GM19463 (cell line): ENCODE measurements at regions not wholly inside any gene's neighbourhood (a gene's known extent, or its start where the extent isn't known, plus 50 kb on each side); places are given as distances from the start of the nearest gene placed in this dataset.

ENCODE experiments used
- ATAC-seq: cut with Tn5 transposase; IDR thresholded peaks from one replicate; pipeline ENCODE4 v1.9.1; 2021; ENCODE audit warnings: mild to moderate bottlenecking, moderate library complexity; ENCODE audit not compliant: unreplicated experiment

DNA sequence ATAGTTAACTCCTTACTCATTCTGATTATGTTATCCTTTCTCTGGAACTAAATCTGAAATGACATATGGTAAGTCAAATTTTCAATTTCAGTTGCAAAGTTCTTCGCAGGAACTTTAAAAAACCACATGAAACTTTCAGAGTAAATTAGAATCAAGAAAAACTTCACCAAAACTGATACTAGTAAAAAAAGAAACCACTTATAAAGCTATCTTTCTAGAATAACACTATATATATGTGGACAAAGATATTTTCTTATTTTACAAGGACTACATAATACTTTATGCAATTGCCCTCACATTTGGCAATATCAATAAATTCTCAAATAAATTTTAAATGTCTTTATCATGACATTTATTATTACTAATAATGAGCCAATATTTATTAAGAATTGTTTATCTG is 1847.1 kb upstream of the NUDT12 start:
- no peak for ATAC-seq

DNA sequence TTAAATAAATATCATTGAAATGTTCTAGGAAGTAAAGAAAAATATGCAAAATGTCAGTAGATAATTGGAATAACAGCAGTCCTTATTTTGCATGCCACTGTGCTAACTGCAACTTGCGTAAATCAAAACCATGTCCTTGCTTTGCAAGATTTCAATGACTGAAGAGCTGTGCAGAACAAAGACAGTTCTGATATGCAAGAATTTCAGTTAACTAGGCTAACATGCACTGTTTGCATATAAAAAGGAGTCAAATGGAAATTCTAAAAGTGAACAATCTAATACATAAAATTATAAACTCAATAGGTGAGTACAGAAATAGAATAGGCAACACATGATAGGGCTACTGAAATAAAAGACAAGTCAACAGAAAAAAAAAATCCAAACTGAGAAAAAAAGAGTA is 1844.6 kb upstream of the NUDT12 start:
- ATAC-seq, result no peak

DNA sequence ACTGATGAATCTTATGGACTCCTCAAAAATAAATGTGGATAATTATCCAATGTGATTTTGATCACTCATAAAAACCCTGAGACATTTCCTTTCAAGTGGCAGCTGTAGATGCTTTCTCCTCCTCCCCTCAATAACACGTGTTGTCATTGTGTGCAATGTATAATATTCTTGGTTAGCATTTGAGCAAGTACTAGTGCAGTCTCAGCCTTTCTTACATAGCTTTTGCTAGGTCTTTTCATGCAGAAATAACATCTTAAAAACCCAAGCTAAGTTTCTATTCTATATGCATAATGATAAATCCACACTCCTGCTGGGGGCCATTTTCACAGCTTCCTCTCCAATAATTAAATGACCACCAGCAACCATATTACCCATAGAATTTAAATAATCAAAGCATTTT is 1835.2 kb upstream of the NUDT12 start:
- ATAC-seq, result no peak

GRCh38 chr5:105392710-105393149 is 1830.1 kb upstream of the NUDT12 start:
- no peak for ATAC-seq

DNA sequence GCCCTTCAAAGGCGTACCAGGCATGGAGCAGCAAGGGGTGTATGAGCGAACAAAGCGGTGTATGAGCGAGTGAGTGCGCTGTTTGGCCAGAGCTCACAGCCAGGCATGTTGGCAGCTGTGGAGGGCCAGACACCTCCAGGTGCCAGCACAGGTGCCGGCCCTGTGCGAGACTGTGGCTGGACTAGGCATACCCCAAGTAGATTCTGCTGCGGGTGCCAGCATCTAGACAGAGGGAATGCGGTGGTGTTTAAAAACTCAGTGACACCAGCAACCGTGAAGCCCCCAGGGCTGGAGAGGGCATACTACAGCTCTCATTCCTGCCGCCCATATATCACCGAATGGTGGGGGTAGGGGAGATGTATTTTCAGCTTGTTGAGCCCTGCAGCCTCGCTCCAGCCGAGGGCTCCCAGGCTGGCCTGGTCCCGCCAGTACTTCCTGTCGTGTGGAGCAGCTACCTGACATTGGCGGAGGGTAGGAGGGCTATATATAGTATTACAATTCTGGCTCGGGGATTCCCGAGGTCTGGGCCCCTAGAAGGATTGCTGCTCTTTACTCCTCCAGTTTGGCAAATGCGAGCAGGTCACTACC is 1829.6 kb upstream of the NUDT12 start:
- ATAC-seq, result no peak

- ATAC-seq, result no peak
Observed at GRCh38 chr5:105380126-105380525, 1817.5 kb upstream of the NUDT12 start.

- ATAC-seq, result no peak
Observed at GRCh38 chr5:105371169-105371568, 1808.6 kb upstream of the NUDT12 start.

DNA sequence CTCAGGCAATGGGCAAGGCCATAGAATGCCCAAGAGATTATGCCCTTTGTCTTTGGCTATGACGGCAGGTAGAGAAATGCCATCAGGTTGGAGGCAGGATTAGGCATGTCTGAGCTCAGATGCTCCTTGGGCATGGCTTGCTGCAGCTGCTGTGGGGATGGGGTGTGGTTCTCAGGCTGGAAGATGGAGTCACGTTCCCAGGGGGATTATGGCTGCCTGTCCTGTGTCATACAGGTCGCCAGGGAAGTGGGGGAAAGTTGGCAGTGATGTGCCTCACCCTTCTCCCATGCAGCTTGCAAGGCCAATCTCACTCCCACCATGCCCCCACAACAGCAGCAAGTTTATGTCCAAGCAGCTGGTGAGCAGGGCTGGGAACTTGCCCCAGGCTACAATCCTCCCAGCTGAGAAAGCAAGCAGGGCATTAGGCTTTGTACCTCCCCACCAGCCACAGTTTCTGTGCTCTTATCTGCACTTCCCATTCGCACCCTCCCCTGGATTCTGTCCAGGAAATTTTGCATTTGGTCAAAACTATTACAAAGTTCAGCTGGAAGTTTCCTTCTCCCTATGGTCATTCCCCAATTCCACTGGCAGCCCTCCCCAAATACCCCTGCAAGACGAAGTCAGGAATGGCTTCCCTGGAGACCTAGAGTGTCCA is 1788.0 kb upstream of the NUDT12 start:
- ATAC-seq, result no peak

DNA sequence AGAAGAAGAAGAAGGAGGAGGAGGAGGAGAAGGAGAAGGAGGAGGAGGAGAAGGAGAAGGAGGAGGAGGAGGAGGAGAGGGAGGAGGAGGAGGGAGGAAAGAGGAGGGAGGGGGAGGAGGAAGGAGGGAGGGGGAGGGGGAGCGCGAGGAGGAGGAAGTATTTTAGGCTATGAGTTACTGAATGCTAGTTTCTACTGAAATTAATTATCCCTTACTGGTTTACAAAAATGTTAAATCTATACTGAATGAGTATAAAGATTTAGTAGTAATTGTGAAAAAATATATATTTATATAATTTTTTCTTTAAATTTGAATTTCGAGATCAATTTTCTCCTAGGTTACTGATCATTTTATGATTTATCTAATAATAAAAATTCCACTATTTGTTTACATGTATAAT is 1769.0 kb upstream of the NUDT12 start:
- ATAC-seq, result no peak

- no peak for ATAC-seq
Observed at GRCh38 chr5:105330185-105330584, 1767.6 kb upstream of the NUDT12 start.

GRCh38 chr5:105304859-105305258 is 1742.3 kb upstream of the NUDT12 start:
- no peak for ATAC-seq

DNA sequence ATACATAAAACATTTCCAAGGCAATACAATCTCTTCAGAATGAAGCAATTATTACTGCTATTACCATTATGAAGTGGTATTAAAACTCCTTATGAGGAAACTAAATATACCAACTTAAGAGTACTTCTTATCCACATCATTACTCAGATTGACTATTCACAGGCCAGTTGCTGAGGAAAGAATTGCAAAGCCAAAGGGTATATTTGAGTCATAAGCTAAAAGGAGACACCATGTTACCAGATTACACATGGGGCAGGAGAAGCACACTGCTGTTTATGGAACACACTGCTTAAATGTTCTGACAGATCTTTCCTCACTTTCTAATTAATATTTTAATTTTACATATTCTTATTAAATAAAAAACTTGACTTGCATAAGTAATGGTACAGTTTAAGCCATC is 1726.4 kb upstream of the NUDT12 start:
- ATAC-seq, result no peak

DNA sequence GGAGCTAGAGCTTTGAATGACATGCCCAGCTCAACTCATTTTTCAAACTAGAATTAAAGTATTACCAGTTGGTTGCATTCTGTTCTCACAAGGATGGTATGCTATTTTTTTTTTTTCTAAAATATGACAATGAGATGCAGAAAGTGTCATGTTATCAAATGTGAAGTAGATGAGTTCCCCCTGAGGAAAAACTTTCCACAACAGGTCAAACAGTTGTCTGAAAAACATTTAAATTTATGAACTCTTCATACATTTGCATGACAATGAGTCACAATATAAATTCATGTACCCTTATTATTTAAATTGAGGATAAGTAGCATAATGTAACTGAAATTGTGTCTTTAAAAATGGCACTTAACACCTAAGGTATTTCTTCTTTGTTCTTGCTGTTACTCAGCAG is 1720.5 kb upstream of the NUDT12 start:
- ATAC-seq, result no peak

DNA sequence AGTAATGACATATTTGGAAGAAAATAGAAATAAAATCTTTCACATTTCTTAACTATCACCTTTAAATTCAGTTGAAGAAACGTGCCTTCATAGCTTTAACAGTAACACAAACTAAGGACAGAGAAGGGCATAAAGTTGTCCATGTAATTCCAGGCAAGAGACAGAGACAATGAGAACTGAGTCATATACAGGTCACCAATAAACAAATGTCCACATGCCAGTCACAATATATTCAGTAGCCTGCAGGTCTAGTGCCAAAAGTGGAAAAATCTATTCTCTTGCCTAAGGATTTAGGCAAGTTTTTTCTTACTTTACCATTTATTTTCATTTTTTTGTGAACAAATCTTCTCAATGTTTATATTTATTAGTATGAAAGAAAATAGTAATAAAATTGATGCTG is 1711.5 kb upstream of the NUDT12 start:
- no peak for ATAC-seq

DNA sequence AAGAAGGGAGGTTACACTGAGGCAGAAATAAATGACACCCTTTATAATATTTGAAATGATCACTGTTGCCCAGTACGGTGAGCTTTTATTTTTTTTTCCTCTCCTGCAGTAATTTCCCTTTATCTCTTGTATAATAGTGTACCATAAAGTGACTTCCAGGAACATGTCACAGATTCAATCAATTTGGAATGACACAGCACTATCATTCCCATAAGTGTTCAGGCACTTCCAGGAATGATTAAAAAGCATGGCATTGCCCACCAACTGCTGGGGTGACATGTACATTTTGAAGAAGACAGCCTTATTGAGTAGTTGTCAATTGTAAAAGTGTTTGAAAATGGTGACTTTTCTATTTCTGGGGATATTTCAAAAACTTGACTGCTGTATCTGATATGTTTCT is 1700.9 kb upstream of the NUDT12 start:
- no peak for ATAC-seq

DNA sequence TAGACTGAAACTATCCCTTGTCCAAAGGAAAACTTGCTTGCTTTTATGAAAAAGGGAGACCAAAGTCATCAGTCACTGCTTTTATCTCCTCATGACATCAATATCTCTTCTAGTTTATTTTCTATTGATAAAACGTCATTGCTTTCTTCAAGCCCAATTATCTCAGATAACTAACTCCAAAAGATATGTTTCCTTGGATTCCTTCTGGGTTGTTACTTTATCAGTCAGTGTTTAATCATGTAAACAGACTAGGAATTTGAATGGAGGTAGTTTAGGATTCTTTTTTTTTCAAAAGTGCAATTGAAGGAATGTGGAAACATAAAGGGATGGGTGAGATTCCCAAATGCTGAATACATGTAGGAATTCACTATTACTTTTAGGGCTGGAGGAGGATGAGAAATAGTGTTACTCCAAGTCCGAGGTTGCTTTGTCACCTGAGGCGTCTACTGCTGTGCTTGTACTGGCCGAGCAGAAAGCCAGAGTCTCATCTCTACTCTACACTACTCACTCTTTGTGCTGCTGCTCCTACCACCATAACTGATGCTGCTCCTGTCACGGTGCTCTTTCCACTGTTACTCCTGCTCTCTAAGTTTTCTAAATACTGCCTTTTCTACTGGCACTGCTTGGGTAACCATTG is 1697.1 kb upstream of the NUDT12 start:
- no peak for ATAC-seq

DNA sequence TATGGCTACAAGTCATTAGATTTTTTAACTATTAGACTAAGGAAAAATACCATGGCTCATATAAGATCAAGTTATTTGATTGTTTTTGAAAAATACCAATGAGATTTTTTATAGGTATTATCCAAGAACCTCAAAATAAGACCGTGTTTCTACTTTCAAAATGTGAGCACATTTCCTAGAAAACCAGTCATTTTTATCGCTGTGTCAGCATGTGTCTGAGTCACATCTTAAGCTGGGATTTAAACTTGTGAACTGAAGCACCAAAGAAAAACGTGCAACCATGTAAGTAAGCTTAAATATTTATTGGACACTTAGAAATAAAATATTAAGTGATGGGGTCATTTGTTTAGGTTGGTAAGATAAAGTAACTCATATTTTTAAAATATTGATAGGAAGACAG is 1676.0 kb upstream of the NUDT12 start:
- no peak for ATAC-seq

GRCh38 chr5:105230516-105231157 is 1668.0 kb upstream of the NUDT12 start:
- no peak for ATAC-seq

- no peak for ATAC-seq
Observed at GRCh38 chr5:105218018-105218417, 1655.4 kb upstream of the NUDT12 start.

DNA sequence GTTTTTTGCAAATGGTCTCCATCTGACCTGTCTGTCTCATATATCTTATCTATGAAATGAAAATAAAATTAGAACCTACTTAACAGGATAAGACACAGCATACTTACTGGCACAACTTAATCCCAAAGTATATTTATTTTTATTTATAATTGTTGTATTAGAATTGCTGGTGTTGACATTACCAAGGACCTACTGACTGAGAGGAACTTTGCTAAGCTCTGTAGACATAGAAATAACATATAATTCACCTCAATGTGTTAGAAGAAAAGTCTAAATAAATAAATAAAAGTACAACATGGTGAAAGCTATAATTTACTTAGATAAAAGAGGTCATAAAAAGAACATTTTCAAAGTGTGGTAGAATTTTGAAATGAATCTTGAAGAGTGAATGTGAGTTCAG is 1650.5 kb upstream of the NUDT12 start:
- no peak for ATAC-seq

- ATAC-seq, result no peak
Observed at GRCh38 chr5:105207066-105207465, 1644.5 kb upstream of the NUDT12 start.

DNA sequence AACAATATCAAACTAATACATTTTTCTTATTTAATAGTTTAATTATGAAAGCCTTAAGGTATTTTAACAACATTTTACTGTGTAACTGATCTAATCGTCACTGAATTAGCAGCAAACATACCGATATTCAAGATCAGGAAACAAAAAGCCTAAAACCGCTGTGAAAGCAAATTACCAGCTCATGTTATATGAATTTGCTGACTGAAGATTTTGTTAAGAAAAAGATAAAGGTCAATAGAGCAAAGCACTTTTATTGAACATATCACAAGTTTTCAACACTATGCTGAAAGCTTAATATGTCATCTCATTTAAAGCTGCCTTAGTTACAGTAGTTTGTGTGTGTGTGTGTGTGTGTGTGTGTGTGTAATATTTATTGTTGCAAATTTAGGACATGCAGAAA is 1634.9 kb upstream of the NUDT12 start:
- ATAC-seq, result no peak
